ENCODE measurements at regions not wholly inside any gene's neighbourhood (a gene's known extent, or its start where the extent isn't known, plus 50 kb on each side); places are given as distances from the start of the nearest gene placed in this dataset.

DNA sequence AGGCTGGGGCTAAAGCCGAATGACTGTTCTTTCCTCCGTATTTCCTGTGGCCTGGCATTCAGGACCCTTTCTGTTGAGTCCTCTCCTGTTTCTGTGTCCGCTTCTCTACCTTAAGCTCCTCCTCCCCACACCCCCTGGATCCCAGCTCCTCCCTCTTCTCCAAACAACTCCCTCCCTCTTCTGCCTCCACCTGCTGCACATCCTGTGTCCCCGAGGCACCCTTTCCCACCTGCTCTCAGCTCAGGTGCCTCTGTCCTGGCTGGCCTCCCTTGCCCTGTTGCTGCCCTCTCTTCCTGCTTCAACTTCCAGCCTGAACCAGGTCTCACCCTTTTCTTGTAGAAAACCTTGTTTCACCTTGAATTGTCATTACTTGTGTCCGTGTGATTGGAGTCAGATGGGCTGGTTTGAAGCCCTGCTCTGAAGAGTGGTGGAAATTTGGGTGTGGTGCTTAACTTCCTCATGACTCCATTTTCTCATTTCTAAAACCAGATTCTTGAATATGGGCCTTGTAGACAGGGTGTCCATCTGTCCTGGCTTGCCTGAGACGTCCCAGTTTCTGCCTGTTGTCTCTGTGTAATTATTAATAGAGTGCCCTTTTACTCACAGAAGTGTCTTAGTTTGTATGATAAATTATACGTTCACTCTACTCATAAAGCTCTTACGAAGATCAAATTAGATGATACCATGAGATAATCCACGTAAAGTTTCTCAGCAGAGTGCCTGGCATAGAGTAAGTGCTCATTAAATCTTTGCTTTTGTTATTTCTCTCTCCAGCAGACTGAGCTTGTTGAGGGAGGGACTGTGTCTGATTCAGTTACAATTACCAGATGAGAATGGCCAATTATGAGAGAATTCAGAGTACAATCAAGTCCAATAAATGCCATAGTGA is 58.9 kb upstream of the TRABD2B start:
- Mint-ChIP-seq H3K27ac (no peak overlapping the region), H3K36me3 (ENCODE audit: low read depth) (no peaks in the 10 kb centered on the region)

DNA sequence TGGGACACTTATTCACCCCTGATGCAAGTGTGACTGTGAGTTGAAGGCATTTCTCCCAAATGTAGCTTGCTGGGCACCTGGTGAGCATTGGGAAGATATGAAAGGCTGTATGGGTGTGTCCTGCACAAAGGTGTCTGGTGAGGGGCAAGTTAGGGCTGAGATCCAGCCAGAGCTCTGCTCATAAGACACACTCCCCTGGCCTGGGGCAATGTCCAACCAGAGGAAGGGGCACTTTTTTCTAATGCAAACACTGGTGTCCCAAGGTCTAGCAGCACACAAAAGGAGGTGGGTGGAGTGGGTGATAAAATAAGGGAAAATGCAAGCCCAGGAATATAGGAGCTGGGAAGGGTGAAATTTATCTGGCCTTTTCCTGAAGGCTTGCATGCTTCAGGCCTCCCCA is 57.0 kb upstream of the TRABD2B start:
- no peaks in the 10 kb centered on the region for H3K27me3 Mint-ChIP-seq (ENCODE audit: low read depth)
- no peaks in the 10 kb centered on the region for H3K9me3 Mint-ChIP-seq
- no peak overlapping the region for H3K4me3 Mint-ChIP-seq
- H3K36me3 Mint-ChIP-seq (ENCODE audit: low read depth): no peaks in the 10 kb centered on the region
- DNase-seq (ENCODE audit: low spot score): no peak
- H3K27ac Mint-ChIP-seq: no peak overlapping the region
- no peaks in the 10 kb centered on the region for H3K4me1 Mint-ChIP-seq (ENCODE audit: low read depth)

More for the DNA sequence above, 58.9 kb upstream of the TRABD2B start:
- DNase-seq (ENCODE audit: low spot score): no peak
- Mint-ChIP-seq H3K4me3 (no peak overlapping the region), H3K27me3 (ENCODE audit: low read depth) (no peaks in the 10 kb centered on the region), H3K9me3 (no peaks in the 10 kb centered on the region), H3K4me1 (ENCODE audit: low read depth) (no peaks in the 10 kb centered on the region)

DNA sequence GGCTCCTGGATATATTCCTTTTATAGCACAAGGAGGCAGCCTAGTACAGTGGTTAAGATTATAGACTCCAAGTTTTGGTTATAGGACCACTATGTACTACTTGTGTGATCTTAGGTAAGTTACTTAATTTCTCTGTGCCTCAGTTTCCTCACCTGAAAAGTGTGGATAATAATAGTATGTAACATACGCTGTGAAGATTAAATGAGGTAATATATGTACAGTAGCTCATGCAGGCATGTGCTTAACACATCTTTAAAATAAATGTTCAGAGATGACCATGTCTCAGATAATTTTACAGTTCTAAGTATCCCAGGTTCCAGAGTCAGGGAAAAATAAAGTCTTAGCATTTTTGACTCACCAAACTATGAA is 55.7 kb upstream of the TRABD2B start:
- no peak overlapping the region for H3K4me3 Mint-ChIP-seq
- H3K27me3 Mint-ChIP-seq (ENCODE audit: low read depth): no peaks in the 10 kb centered on the region
- DNase-seq (ENCODE audit: low spot score): no peak
- no peaks in the 10 kb centered on the region for H3K9me3 Mint-ChIP-seq
- no peaks in the 10 kb centered on the region for H3K36me3 Mint-ChIP-seq (ENCODE audit: low read depth)
- no peaks in the 10 kb centered on the region for H3K4me1 Mint-ChIP-seq (ENCODE audit: low read depth)
- H3K27ac Mint-ChIP-seq: no peak overlapping the region

DNA sequence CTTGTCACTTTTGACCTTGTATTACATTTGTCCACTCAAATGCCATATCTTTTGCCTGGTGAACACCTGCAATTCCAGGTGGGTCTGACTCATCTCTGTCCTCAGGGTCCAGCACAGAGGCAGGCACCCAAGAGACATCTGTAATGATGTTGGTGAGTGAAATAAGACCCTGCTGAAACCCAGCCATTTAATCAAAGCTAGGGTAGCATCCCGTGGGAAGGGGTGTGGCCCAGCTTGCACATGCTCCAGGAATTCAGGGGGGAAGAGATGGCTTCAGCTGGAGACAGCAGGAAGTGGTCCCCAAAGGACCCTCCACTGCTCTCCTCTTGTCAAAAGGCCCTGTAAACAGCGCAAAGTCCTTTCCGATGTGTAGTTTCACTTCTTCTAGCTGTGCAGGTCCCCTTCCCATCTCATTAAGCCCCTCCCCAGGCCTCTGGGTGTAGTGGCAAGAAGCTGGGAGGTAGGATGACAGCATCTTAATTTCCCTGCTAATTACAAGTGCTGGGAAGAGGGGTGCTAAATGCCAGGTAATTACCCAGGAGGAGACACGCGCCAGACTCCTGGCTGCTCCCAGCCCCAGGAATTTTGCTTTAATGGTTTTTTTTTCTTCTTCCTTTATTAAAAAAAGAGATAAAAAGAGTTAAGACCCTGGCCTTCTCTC is 54.4 kb upstream of the TRABD2B start:
- H3K27me3 Mint-ChIP-seq (ENCODE audit: low read depth): no peaks in the 10 kb centered on the region

DNA sequence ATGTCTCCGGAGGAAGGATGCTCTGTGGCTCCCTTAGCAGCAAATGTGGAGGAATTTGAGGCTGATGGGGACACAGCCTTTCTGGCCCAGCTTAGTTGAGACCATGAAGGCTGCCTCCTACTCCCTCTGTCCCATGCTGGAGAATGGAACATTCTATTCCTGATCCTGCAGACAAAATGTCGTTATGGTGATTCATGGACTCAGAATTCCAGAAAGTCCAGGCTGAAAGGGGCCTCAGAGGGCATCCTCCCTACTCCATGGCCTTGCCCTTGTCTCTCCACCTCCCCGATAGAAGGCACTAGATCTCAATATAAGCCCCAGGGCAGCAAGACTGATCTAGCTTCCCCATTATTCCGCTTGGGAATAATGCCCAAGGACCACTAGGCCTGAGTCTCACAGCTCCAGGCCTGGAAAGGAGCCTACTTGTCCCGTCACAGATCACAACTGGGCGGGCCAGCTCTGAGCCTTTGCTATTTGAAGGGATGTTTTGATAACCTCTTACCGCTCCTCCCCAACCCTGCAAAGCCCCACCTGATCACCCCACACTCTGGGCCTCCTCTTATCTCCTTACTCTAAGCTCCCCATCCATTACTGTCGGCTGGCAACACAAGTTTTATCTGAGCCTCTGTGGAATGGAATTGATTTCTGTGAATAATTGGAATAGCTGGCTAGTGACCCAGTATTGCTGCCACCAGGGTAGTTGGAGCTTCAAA is 52.8 kb upstream of the TRABD2B start:
- Mint-ChIP-seq H3K4me3 (no peak overlapping the region), H3K27ac (no peak overlapping the region), H3K36me3 (ENCODE audit: low read depth) (no peaks in the 10 kb centered on the region), H3K27me3 (ENCODE audit: low read depth) (no peaks in the 10 kb centered on the region), H3K4me1 (ENCODE audit: low read depth) (peaks cover 3% of the 10 kb centered on the region), H3K9me3 (no peaks in the 10 kb centered on the region)
- no peak for DNase-seq (ENCODE audit: low spot score)

More for the DNA sequence above, 54.4 kb upstream of the TRABD2B start:
- Mint-ChIP-seq H3K27ac (no peak overlapping the region), H3K9me3 (no peaks in the 10 kb centered on the region), H3K4me1 (ENCODE audit: low read depth) (no peaks in the 10 kb centered on the region), H3K36me3 (ENCODE audit: low read depth) (no peaks in the 10 kb centered on the region), H3K4me3 (no peak overlapping the region)
- no peak for DNase-seq (ENCODE audit: low spot score)

DNA sequence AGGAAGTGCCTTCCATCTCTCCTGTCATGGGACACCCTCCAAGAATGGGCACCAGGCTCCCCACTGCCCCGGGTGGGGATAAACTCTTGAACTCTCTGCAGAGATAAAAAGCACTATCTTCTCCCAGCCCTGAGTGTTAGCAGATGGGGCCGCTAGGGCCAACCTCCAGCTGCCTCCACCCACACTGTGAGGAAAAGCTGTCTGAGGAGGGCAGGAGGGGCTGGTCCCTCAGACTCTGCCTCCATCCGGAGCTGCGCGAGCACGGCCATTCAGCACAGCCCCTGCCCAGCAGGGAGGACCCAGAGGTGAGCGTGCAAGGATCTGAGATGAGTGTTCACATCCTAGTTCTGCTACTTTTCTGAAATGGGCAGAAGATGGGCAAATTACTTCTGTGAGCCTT is 51.8 kb upstream of the TRABD2B start:
- DNase-seq (ENCODE audit: low spot score): no peak
- no peak overlapping the region for H3K4me3 Mint-ChIP-seq
- H3K27me3 Mint-ChIP-seq (ENCODE audit: low read depth): no peaks in the 10 kb centered on the region
- no peak overlapping the region for H3K27ac Mint-ChIP-seq
- peaks cover 3% of the 10 kb centered on the region for H3K4me1 Mint-ChIP-seq (ENCODE audit: low read depth)
- no peaks in the 10 kb centered on the region for H3K36me3 Mint-ChIP-seq (ENCODE audit: low read depth)
- H3K9me3 Mint-ChIP-seq: no peaks in the 10 kb centered on the region

DNA sequence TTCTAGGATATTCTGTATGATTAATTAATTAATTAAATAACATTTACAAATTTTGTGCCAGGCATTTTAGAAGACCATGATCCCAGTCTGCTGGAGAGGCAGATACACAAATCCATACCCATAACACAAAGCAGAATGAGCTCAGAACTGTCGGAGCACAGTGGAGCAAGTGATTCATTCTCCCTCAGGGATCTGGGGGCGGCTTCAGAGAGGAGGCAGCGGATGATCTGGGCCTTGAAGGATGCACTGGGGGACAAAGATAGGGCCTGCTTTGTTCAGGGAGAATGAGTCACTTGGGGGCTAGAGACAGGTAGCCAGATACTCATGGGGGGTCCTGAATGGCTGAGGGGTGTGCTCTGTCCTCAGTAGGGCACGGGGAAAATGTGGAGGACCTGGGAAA is 50.9 kb upstream of the TRABD2B start:
- Mint-ChIP-seq H3K36me3 (ENCODE audit: low read depth) (no peaks in the 10 kb centered on the region), H3K9me3 (no peaks in the 10 kb centered on the region), H3K4me1 (ENCODE audit: low read depth) (peaks cover 3% of the 10 kb centered on the region), H3K27ac (no peak overlapping the region), H3K27me3 (ENCODE audit: low read depth) (no peaks in the 10 kb centered on the region), H3K4me3 (no peak overlapping the region)
- no peak for DNase-seq (ENCODE audit: low spot score)

DNA sequence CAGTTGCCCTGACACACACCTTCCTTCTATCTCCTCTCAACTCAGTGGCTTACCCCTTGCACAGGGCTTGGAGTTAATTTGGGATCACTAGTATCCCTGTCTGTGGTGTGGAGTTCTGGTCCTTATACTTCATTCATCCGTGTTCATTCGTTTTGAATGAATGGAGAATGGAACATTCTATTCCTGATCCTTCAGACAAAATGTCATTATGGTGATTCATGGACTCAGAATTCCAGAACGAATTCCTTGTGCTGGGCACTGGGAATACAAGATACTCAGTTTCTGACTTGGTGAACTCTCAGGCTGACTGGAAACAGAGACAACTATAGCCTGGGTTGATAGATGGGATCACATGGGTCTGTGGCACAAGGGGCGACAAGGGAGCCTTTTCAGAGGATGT is 49.9 kb upstream of the TRABD2B start:
- DNase-seq (ENCODE audit: low spot score): no peak
- Mint-ChIP-seq H3K27ac (no peak overlapping the region), H3K4me3 (no peak overlapping the region)

More for the DNA sequence above, 49.9 kb upstream of the TRABD2B start:
- H3K9me3 Mint-ChIP-seq: no peaks in the 10 kb centered on the region
- peaks cover 3% of the 10 kb centered on the region for H3K4me1 Mint-ChIP-seq (ENCODE audit: low read depth)
- no peaks in the 10 kb centered on the region for H3K27me3 Mint-ChIP-seq (ENCODE audit: low read depth)
- H3K36me3 Mint-ChIP-seq (ENCODE audit: low read depth): no peaks in the 10 kb centered on the region
